PC-9 (cell line): ENCODE measurements at regions not wholly inside any gene's neighbourhood (a gene's known extent, or its start where the extent isn't known, plus 50 kb on each side); places are given as distances from the start of the nearest gene placed in this dataset.

Experiments used
- BruUV-seq: library from RNA; stranded (reverse); fragments of 400-500 nt; replicated peaks from 2 replicates; lab custom pipeline; 2021; lab: Mats Ljungman, UMichigan
- CTCF ChIA-PET: fragments of 300-600 bp; sonication (Branson Sonifier 250); formaldehyde crosslinking; loops from one replicate; lab custom pipeline; 2022; ENCODE audit warnings: antibody characterized with exemption; lab: Charles Lee
- POLR2A ChIA-PET: fragments of 300-600 bp; sonication (Branson Sonifier 250); formaldehyde crosslinking; loops from one replicate; lab custom pipeline; 2022; ENCODE audit warnings: antibody characterized with exemption; ENCODE audit not compliant: unreplicated experiment; lab: Charles Lee
- DNase-seq, 2 experiments: peaks; one replicate each; pipeline versions ENCODE4 v3.0.0 to v3.0.0-alpha.2; 2015 to 2022; ENCODE audit warnings: mixed read lengths in 1 of 2
- H2AFZ ChIP-seq: fragments of 200-600 bp; sonication (generic); 2 replicates; pipeline ENCODE4 v1.8.1; 2017; ENCODE audit warnings: antibody characterized with exemption
- H3F3A ChIP-seq: fragments of 200-600 bp; sonication (generic); 2 replicates; pipeline ENCODE4 v1.8.1; 2017; ENCODE audit warnings: antibody characterized with exemption, mild to moderate bottlenecking, low read depth; ENCODE audit not compliant: insufficient read depth
- H3K27ac ChIP-seq: fragments of 200-600 bp; sonication (generic); 2 replicates; pipeline ENCODE4 v1.6.1; 2016; ENCODE audit warnings: mixed run types
- H3K27me3 ChIP-seq: fragments of 200-600 bp; sonication (generic); 2 replicates; pipeline ENCODE4 v1.6.1; 2016; ENCODE audit warnings: low read depth, mixed run types; ENCODE audit not compliant: insufficient read depth
- H3K36me3 ChIP-seq: fragments of 200-600 bp; sonication (generic); 2 replicates; pipeline ENCODE4 v1.6.1; 2016; ENCODE audit warnings: low read depth, mixed run types
- H3K4me1 ChIP-seq: fragments of 200-600 bp; sonication (generic); replicated peaks from 2 replicates; pipeline ENCODE4 v1.6.1; 2016; ENCODE audit warnings: mixed run types; ENCODE audit not compliant: insufficient read depth
- H3K4me2 ChIP-seq: fragments of 200-600 bp; sonication (generic); 2 replicates; pipeline ENCODE4 v1.6.1; 2017; ENCODE audit warnings: mixed run types
- H3K4me3 ChIP-seq: fragments of 200-600 bp; sonication (generic); 2 replicates; pipeline ENCODE4 v1.6.1; 2016; ENCODE audit warnings: mixed run types
- H3K79me2 ChIP-seq: fragments of 200-600 bp; sonication (generic); 2 replicates; pipeline ENCODE4 v1.6.1; 2017; ENCODE audit warnings: low read depth, mixed run types
- H3K9me2 ChIP-seq: fragments of 200-600 bp; sonication (generic); 2 replicates; pipeline ENCODE4 v1.8.1; 2017; ENCODE audit warnings: mild to moderate bottlenecking; ENCODE audit not compliant: insufficient read depth
- H3K9me3 ChIP-seq: fragments of 200-600 bp; sonication (generic); 2 replicates; pipeline ENCODE4 v1.8.1; 2016; ENCODE audit warnings: low read depth; ENCODE audit not compliant: insufficient read depth
- H4K20me1 ChIP-seq: fragments of 200-600 bp; sonication (generic); 2 replicates; pipeline ENCODE4 v1.8.1; 2017; ENCODE audit not compliant: insufficient read depth
- CTCF ChIP-seq: fragments of 200-600 bp; sonication (generic); conservative IDR thresholded peaks from 2 replicates; pipeline ENCODE4 v1.6.1; 2017; ENCODE audit warnings: mixed run types, antibody characterized with exemption, mild to moderate bottlenecking, moderate library complexity
- EZH2 ChIP-seq: fragments of 200-600 bp; sonication (generic); IDR thresholded peaks from 2 replicates; pipeline ENCODE4 v1.8.0; 2017; ENCODE audit warnings: antibody characterized with exemption, low read depth
- intact Hi-C: fragments of 100-400 bp; cut with micrococcal nuclease; formaldehyde crosslinking; loops from one replicate; pipeline ENCODE4 v1.10.0; 2022; ENCODE audit not compliant: unreplicated experiment

- TF ChIP-seq EZH2 (no peak), CTCF (no peak)
- Histone ChIP-seq H3K4me2 (no peak overlapping the region), H2AFZ (no peak overlapping the region), H3K36me3 (no peaks in the 10 kb centered on the region), H3K4me1 (no peaks in the 10 kb centered on the region), H3K9me3 (no peaks in the 10 kb centered on the region), H3K27me3 (no peaks in the 10 kb centered on the region), H3K79me2 (no peaks in the 10 kb centered on the region), H4K20me1 (no peaks in the 10 kb centered on the region), H3F3A (no peaks in the 10 kb centered on the region), H3K9me2 (no peaks in the 10 kb centered on the region), H3K27ac (no peak overlapping the region), H3K4me3 (no peak overlapping the region)
- DNase-seq: no peak
- POLR2A ChIA-PET: no interaction called here
- CTCF ChIA-PET: no interaction called here
- no TSS peak for BruUV-seq
- intact Hi-C loops: no loop called here
Measured at GRCh38 chr14:106346534-106347290, 820.3 kb downstream of the TMEM121 start.

- intact Hi-C loops: no loop called here
- ChIA-PET CTCF (no interaction called here), POLR2A (no interaction called here)
- no peak overlapping the region for H3K4me3 ChIP-seq
- H4K20me1 ChIP-seq: no peaks in the 10 kb centered on the region
- no peak overlapping the region for H3K27ac ChIP-seq
- H3K9me2 ChIP-seq: no peaks in the 10 kb centered on the region
- no TSS peak for BruUV-seq
- TF ChIP-seq EZH2: no peak
- no peak for TF ChIP-seq CTCF
- no peaks in the 10 kb centered on the region for H3K4me1 ChIP-seq
- no peaks in the 10 kb centered on the region for H3K36me3 ChIP-seq
- no peaks in the 10 kb centered on the region for H3K9me3 ChIP-seq
- no peaks in the 10 kb centered on the region for H3K79me2 ChIP-seq
- DNase-seq: no peak
- no peak overlapping the region for H2AFZ ChIP-seq
- no peak overlapping the region for H3K4me2 ChIP-seq
- no peaks in the 10 kb centered on the region for H3K27me3 ChIP-seq
- no peaks in the 10 kb centered on the region for H3F3A ChIP-seq
Measured at GRCh38 chr14:106347291-106347778, 821.0 kb downstream of the TMEM121 start.

GRCh38 chr14:106347890-106348755, 821.7 kb downstream of the TMEM121 start:
- CTCF ChIA-PET: no interaction called here

More at GRCh38 chr14:106347890-106348755, 821.7 kb downstream of the TMEM121 start:
- BruUV-seq: no TSS peak
- POLR2A ChIA-PET: no interaction called here
- Histone ChIP-seq H3K9me3 (no peaks in the 10 kb centered on the region), H3K9me2 (no peaks in the 10 kb centered on the region), H4K20me1 (no peaks in the 10 kb centered on the region), H3K4me1 (no peaks in the 10 kb centered on the region), H3F3A (no peaks in the 10 kb centered on the region), H3K27ac (no peak overlapping the region), H3K4me2 (no peak overlapping the region), H3K27me3 (no peaks in the 10 kb centered on the region), H3K4me3 (no peak overlapping the region), H3K36me3 (no peaks in the 10 kb centered on the region), H2AFZ (no peak overlapping the region), H3K79me2 (no peaks in the 10 kb centered on the region)
- intact Hi-C loops: no loop called here
- no peak for DNase-seq
- no peak for TF ChIP-seq EZH2
